ENCODE measurements at regions not wholly inside any gene's neighbourhood (a gene's known extent, or its start where the extent isn't known, plus 50 kb on each side); places are given as distances from the start of the nearest gene placed in this dataset.

GRCh38 chr18:33918571-33918970, 306.1 kb downstream of the NOL4 start:
- Histone ChIP-seq H3K9me3 (ENCODE audit: low read depth) (no peaks in the 10 kb centered on the region), H3K27ac (no peak overlapping the region), H3K36me3 (ENCODE audit: low read depth) (no peaks in the 10 kb centered on the region), H3K4me2 (ENCODE audit: unreplicated experiment) (no peak overlapping the region), H3K27me3 (replicated peaks; ENCODE audit: insufficient read depth) (no peaks in the 10 kb centered on the region), H4K20me1 (ENCODE audit: insufficient read depth) (no peaks in the 10 kb centered on the region), H3K79me2 (ENCODE audit: insufficient read depth) (no peaks in the 10 kb centered on the region), H2AFZ (no peak overlapping the region), H3F3A (ENCODE audit: insufficient read depth) (no peaks in the 10 kb centered on the region), H3K9me2 (ENCODE audit: insufficient read depth) (no peaks in the 10 kb centered on the region), H3K9ac (no peak overlapping the region), H3K4me1 (ENCODE audit: insufficient read depth) (no peaks in the 10 kb centered on the region), H3K4me3 (no peak overlapping the region)
- no peak for DNase-seq
- WGBS, 2 experiments (ENCODE audit: low coverage in 1 of 2, low lambda C conversion rate in 2 of 2, missing lambda C conversion rate in 2 of 2), result 7 to 11% methylated on average over 3 of the region's 3 CpGs
- in situ Hi-C loops (cut with MboI), result no loop called here
- no peak for TF ChIP-seq EZH2 (IDR thresholded peaks at IDR 0.05; ENCODE audit: insufficient read depth, poor library complexity, severe bottlenecking)
- TF ChIP-seq EZH2phosphoT487 (IDR thresholded peaks at IDR 0.05; ENCODE audit: insufficient read depth, low read depth), result no peak

GRCh38 chr18:33916200-33916599, 308.5 kb downstream of the NOL4 start:
- Histone ChIP-seq H3K9ac (no peak overlapping the region), H3K9me2 (ENCODE audit: insufficient read depth) (no peaks in the 10 kb centered on the region), H3K4me3 (no peak overlapping the region), H3K4me1 (ENCODE audit: insufficient read depth) (no peaks in the 10 kb centered on the region), H3K27ac (no peak overlapping the region), H3K9me3 (ENCODE audit: low read depth) (no peaks in the 10 kb centered on the region), H3K36me3 (ENCODE audit: low read depth) (no peaks in the 10 kb centered on the region), H4K20me1 (ENCODE audit: insufficient read depth) (no peaks in the 10 kb centered on the region), H2AFZ (no peak overlapping the region), H3F3A (ENCODE audit: insufficient read depth) (no peaks in the 10 kb centered on the region), H3K4me2 (ENCODE audit: unreplicated experiment) (no peak overlapping the region), H3K27me3 (replicated peaks; ENCODE audit: insufficient read depth) (no peaks in the 10 kb centered on the region), H3K79me2 (ENCODE audit: insufficient read depth) (no peaks in the 10 kb centered on the region)
- WGBS, 2 experiments (ENCODE audit: low coverage in 1 of 2, low lambda C conversion rate in 2 of 2, missing lambda C conversion rate in 2 of 2), result 44 to 71% methylated on average over 4 of the region's 4 CpGs
- in situ Hi-C loops (cut with MboI), result no loop called here
- no peak for TF ChIP-seq EZH2phosphoT487 (IDR thresholded peaks at IDR 0.05; ENCODE audit: insufficient read depth, low read depth)
- TF ChIP-seq EZH2 (IDR thresholded peaks at IDR 0.05; ENCODE audit: insufficient read depth, poor library complexity, severe bottlenecking), result no peak
- DNase-seq, result no peak

DNA sequence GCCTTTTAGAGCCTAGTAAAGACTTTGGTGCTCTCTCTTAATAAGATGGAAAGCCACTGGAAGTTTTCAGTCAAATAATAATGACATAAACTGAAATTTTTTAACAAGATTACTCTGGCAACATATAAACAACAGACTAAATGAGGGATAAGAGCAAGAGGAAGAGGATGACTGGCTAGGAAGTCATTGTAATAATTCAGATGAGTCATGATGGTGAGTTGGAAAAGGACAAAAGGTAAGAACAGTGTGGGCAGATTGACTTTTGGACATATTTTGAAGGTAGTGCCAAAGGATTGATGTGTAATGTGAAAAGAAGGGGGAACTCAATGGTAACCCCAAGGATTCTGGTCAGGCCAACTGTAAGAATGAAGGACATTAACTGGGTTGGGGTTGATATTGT, 310.3 kb downstream of the NOL4 start:
- no peaks in the 10 kb centered on the region for H3F3A ChIP-seq (ENCODE audit: insufficient read depth)
- H3K4me2 ChIP-seq (ENCODE audit: unreplicated experiment), result no peak overlapping the region
- no peak for DNase-seq
- in situ Hi-C loops (cut with MboI), result no loop called here
- TF ChIP-seq EZH2 (IDR thresholded peaks at IDR 0.05; ENCODE audit: insufficient read depth, poor library complexity, severe bottlenecking), result no peak
- no peak for TF ChIP-seq EZH2phosphoT487 (IDR thresholded peaks at IDR 0.05; ENCODE audit: insufficient read depth, low read depth)
- no peaks in the 10 kb centered on the region for H3K36me3 ChIP-seq (ENCODE audit: low read depth)
- no peaks in the 10 kb centered on the region for H3K9me3 ChIP-seq (ENCODE audit: low read depth)
- H3K27me3 ChIP-seq (replicated peaks; ENCODE audit: insufficient read depth), result no peaks in the 10 kb centered on the region
- H4K20me1 ChIP-seq (ENCODE audit: insufficient read depth), result no peaks in the 10 kb centered on the region
- no peak overlapping the region for H3K27ac ChIP-seq
- H2AFZ ChIP-seq, result no peak overlapping the region
- H3K9ac ChIP-seq, result no peak overlapping the region
- H3K79me2 ChIP-seq (ENCODE audit: insufficient read depth), result no peaks in the 10 kb centered on the region
- no peaks in the 10 kb centered on the region for H3K4me1 ChIP-seq (ENCODE audit: insufficient read depth)
- no peaks in the 10 kb centered on the region; the same call in 1 of the 2 replicates for H3K9me2 ChIP-seq (ENCODE audit: insufficient read depth)
- H3K4me3 ChIP-seq, result no peak overlapping the region

GRCh38 chr18:33906046-33906445, 318.7 kb downstream of the NOL4 start:
- no peak overlapping the region for H2AFZ ChIP-seq
- in situ Hi-C loops (cut with MboI), result no loop called here
- H3K9me2 ChIP-seq (ENCODE audit: insufficient read depth), result no peaks in the 10 kb centered on the region; the same call in 1 of the 2 replicates
- H3K4me1 ChIP-seq (ENCODE audit: insufficient read depth), result no peaks in the 10 kb centered on the region
- H3K9ac ChIP-seq, result no peak overlapping the region
- H4K20me1 ChIP-seq (ENCODE audit: insufficient read depth), result no peaks in the 10 kb centered on the region
- H3K36me3 ChIP-seq (ENCODE audit: low read depth), result no peaks in the 10 kb centered on the region
- H3K4me2 ChIP-seq (ENCODE audit: unreplicated experiment), result no peak overlapping the region
- no peaks in the 10 kb centered on the region for H3K79me2 ChIP-seq (ENCODE audit: insufficient read depth)
- no peaks in the 10 kb centered on the region for H3K27me3 ChIP-seq (replicated peaks; ENCODE audit: insufficient read depth)
- DNase-seq, result no peak
- TF ChIP-seq EZH2phosphoT487 (IDR thresholded peaks at IDR 0.05; ENCODE audit: insufficient read depth, low read depth) (no peak), EZH2 (IDR thresholded peaks at IDR 0.05; ENCODE audit: insufficient read depth, poor library complexity, severe bottlenecking) (no peak)
- H3K9me3 ChIP-seq (ENCODE audit: low read depth), result no peaks in the 10 kb centered on the region
- no peaks in the 10 kb centered on the region for H3F3A ChIP-seq (ENCODE audit: insufficient read depth)
- WGBS, 2 experiments (ENCODE audit: low coverage in 1 of 2, low lambda C conversion rate in 2 of 2, missing lambda C conversion rate in 2 of 2), result 25 to 26% methylated on average over 4 of the region's 4 CpGs
- H3K4me3 ChIP-seq, result no peak overlapping the region
- H3K27ac ChIP-seq, result no peak overlapping the region

DNA sequence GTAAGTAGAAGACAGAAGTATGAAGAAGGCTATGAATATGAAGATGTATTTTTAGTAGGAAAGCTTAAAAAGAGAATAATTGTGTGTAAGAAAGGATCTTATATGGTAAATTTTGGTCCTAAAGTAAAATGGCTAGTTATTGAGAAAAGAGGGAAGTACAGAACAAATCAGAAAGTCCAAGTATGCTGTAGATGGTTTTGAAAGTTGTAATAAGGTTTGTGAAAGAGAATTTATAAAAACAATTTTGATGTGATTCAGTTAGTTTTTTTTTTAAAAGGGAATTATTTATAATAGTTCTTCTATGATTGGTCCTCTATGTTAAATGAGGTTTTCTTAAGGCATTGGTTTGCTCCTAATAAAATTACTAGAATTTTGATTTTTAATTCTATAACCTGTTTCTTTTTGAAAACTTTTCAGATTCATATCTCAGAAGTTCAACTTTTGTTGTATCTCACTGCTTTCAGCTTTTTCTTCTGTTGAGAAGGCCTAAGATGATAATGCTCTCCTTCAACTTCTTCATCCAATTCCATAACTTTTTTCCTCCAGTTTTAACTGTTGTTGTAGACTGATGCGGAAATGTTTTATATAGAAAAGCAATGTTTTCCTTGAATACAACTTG, 322.7 kb downstream of the NOL4 start:
- no peaks in the 10 kb centered on the region for H3K9me2 ChIP-seq (ENCODE audit: insufficient read depth)
- no peak overlapping the region for H3K27ac ChIP-seq
- H3K27me3 ChIP-seq (replicated peaks; ENCODE audit: insufficient read depth), result no peaks in the 10 kb centered on the region
- no peaks in the 10 kb centered on the region for H3K36me3 ChIP-seq (ENCODE audit: low read depth)
- 24 to 29% methylated on average over 1 of the region's 1 CpG for WGBS, 2 experiments (ENCODE audit: low coverage in 1 of 2, low lambda C conversion rate in 2 of 2, missing lambda C conversion rate in 2 of 2)
- H3K9me3 ChIP-seq (ENCODE audit: low read depth), result no peaks in the 10 kb centered on the region
- no peaks in the 10 kb centered on the region for H3K4me1 ChIP-seq (ENCODE audit: insufficient read depth)
- no peak overlapping the region for H3K4me2 ChIP-seq (ENCODE audit: unreplicated experiment)
- H3K4me3 ChIP-seq, result no peak overlapping the region
- H3K79me2 ChIP-seq (ENCODE audit: insufficient read depth), result no peaks in the 10 kb centered on the region
- H2AFZ ChIP-seq, result no peak overlapping the region
- H3F3A ChIP-seq (ENCODE audit: insufficient read depth), result no peaks in the 10 kb centered on the region
- TF ChIP-seq EZH2phosphoT487 (IDR thresholded peaks at IDR 0.05; ENCODE audit: insufficient read depth, low read depth) (no peak), EZH2 (IDR thresholded peaks at IDR 0.05; ENCODE audit: insufficient read depth, poor library complexity, severe bottlenecking) (no peak)
- H4K20me1 ChIP-seq (ENCODE audit: insufficient read depth), result no peaks in the 10 kb centered on the region
- no peak for DNase-seq
- in situ Hi-C loops (cut with MboI), result no loop called here
- H3K9ac ChIP-seq, result no peak overlapping the region
